Lower lobe of right lung (tissue), 2 donors: ENCODE measurements at regions not wholly inside any gene's neighbourhood (a gene's known extent, or its start where the extent isn't known, plus 50 kb on each side); places are given as distances from the start of the nearest gene placed in this dataset.

ENCODE experiments used
- ATAC-seq, 2 donors: fragments of 200-7000 bp; cut with Tn5 transposase; one replicate each; pipeline ENCODE4 v1.9.1; 2020 to 2022; ENCODE audit warnings: mild to moderate bottlenecking in 2 of 2, moderate library complexity in 2 of 2
- DNase-seq: peaks from one replicate; pipeline ENCODE4 v3.0.0-alpha.2; 2020
- H3K27ac ChIP-seq: fragments of 200-600 bp; one replicate; pipeline ENCODE4 v1.8.0; 2022
- H3K27me3 ChIP-seq: fragments of 200-600 bp; one replicate; pipeline ENCODE4 v1.8.0; 2022; ENCODE audit warnings: low read depth
- H3K36me3 ChIP-seq: fragments of 200-600 bp; one replicate; pipeline ENCODE4 v1.8.0; 2022; ENCODE audit warnings: mild to moderate bottlenecking
- H3K4me1 ChIP-seq: fragments of 200-600 bp; one replicate; pipeline ENCODE4 v1.8.0; 2022
- H3K4me3 ChIP-seq: fragments of 200-600 bp; one replicate; pipeline ENCODE4 v1.8.0; 2022; ENCODE audit warnings: mild to moderate bottlenecking
- H3K9me3 ChIP-seq: fragments of 200-600 bp; one replicate; pipeline ENCODE4 v1.8.0; 2022
- intact Hi-C: fragments of 100-400 bp; cut with DNase I; formaldehyde crosslinking; loops from one replicate; pipeline ENCODE4 v1.11.0; 2022
- TF ChIP-seq, protein P1 (sequence below): fragments of 200-600 bp; IDR thresholded peaks from one replicate; pipeline ENCODE4 v1.8.0; 2022; ENCODE audit warnings: antibody characterized with exemption, mild to moderate bottlenecking
- donor health status: DM: no; HTN: yes; CAD: no; lungs with severe emphysema.

DNA sequence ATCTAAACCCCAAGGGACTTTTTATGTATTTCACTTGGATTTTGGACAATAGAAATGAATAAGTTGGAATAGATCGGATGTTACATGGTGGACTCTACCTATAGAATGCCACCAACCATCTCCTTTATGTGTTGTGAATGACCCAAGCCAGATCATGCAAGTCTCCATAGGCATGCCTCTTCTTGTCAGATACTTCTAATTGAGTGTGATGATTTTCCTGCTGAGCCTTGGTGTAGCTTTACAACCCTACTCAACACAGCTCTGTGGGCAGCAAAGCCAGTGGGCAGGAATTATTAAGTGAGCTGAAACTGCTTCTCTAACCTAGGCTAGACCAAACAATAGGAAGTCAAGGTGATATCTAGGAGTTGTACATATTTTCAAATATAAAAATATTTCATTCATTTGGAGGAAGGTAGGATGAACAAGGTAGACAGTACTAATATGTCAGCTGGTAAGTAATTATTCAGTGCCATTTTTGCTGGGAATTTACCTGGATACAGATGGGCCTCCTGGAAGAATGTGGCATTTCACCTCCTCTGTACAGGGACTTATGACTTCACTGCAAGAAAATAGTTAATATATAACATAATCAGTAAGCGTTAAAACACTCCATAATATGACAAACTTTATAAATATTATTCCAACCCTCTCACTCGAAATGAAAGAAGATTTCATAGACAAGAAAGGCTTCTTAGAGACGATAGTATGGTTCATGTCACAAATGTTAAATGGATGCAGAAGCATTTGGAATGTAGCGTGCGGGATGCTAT is 298.0 kb upstream of the FAT1 start:
- no peak overlapping the region for H3K4me3 ChIP-seq
- no peak overlapping the region for H3K27ac ChIP-seq
- no peaks in the 10 kb centered on the region for H3K36me3 ChIP-seq
- H3K4me1 ChIP-seq, result no peaks in the 10 kb centered on the region
- ATAC-seq (no peak), DNase-seq (no peak)
- H3K9me3 ChIP-seq, result no peaks in the 10 kb centered on the region
- intact Hi-C loops, result no loop called here
- TF ChIP-seq, protein P1, sequence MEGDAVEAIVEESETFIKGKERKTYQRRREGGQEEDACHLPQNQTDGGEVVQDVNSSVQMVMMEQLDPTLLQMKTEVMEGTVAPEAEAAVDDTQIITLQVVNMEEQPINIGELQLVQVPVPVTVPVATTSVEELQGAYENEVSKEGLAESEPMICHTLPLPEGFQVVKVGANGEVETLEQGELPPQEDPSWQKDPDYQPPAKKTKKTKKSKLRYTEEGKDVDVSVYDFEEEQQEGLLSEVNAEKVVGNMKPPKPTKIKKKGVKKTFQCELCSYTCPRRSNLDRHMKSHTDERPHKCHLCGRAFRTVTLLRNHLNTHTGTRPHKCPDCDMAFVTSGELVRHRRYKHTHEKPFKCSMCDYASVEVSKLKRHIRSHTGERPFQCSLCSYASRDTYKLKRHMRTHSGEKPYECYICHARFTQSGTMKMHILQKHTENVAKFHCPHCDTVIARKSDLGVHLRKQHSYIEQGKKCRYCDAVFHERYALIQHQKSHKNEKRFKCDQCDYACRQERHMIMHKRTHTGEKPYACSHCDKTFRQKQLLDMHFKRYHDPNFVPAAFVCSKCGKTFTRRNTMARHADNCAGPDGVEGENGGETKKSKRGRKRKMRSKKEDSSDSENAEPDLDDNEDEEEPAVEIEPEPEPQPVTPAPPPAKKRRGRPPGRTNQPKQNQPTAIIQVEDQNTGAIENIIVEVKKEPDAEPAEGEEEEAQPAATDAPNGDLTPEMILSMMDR, result no peak
- H3K27me3 ChIP-seq, result no peaks in the 10 kb centered on the region

DNA sequence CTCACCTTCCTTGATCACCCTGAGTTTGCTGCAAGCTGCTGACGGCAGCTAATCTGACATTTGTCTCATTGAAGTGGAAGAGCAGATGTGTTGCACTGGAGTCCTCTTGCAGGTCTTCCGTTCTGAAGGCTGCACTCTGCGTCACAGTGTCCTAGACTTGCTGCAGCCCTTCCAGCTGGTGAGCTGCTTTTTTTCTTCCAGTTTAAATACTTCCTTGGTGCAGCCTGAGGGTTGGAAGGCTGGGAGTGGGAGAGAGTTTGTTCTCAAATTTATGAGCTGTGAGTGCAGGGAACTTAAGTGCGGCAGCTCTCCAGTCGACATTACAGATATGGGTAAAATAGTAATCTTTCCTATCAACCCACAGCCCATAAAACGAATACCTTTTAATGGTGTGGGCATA is 303.6 kb upstream of the FAT1 start:
- H3K9me3 ChIP-seq, result no peaks in the 10 kb centered on the region
- DNase-seq (no peak), ATAC-seq (no peak)
- TF ChIP-seq, protein P1, result no peak
- no peaks in the 10 kb centered on the region for H3K4me1 ChIP-seq
- no peak overlapping the region for H3K4me3 ChIP-seq
- H3K36me3 ChIP-seq, result no peaks in the 10 kb centered on the region
- no peaks in the 10 kb centered on the region for H3K27me3 ChIP-seq
- H3K27ac ChIP-seq, result no peak overlapping the region
- intact Hi-C loops, result no loop called here

DNA sequence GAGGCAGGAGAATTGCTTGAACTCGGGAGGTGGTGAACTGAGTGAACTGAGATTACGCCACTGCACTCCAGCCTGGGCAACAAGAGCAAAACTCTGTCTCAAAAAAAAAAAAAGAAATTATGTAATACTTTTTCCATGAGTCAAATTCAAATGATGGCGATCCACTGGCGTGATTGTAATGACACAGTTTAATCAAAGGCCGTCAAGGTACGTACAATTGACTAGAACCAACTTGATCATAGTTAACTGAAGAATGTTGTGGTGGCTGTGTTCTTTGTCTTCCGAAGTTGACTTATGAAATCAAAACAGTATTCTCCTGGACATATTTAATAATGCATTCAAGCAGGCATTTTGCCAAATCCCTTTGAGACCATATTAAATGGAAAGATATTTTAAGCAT is 318.6 kb upstream of the FAT1 start:
- no peak for ATAC-seq
- no peak overlapping the region for H3K4me3 ChIP-seq
- TF ChIP-seq, protein P1, result no peak
- H3K27ac ChIP-seq, result no peak overlapping the region
- intact Hi-C loops, result no loop called here
- no peaks in the 10 kb centered on the region for H3K36me3 ChIP-seq
- no peak for DNase-seq
- no peaks in the 10 kb centered on the region for H3K9me3 ChIP-seq
- H3K4me1 ChIP-seq, result no peaks in the 10 kb centered on the region
- no peaks in the 10 kb centered on the region for H3K27me3 ChIP-seq

DNA sequence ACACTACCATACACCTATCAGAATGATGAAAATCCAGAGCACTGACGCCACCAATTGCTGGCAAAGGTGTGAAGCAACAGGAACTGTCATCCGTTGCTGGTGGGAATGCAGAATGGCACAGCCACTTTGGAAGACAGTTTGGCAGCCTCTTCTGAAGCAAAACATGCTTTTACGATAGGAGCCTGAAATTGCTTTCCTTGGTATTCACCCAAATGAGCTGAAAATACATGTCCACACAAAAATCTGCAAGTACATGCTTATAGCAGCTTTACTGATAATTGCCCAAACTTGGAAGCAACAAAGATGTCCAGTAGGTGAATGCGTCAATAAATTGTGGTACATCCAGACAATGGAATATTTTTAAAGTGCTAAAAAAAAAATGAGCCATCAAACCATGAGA is 322.8 kb upstream of the FAT1 start:
- intact Hi-C loops, result no loop called here

DNA sequence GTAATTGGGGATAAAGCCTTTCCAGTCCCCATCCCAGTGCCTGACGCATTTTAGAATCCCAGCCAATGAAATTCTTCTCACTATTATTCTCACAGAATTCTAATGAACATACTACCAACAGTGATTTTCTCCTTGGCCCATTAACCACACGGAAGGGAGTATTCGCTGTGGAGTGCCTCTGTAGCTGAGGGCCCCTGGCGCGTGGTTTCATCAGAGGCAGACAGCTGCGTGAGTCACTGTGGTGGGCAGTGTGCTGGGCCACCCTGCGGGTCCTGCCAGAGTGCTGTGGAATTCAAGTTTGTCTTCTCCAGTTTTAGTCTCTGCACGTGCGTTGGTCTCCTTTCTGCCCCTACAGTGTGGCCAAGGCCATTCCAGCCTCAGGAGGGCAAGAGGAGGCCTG is 335.4 kb upstream of the FAT1 start:
- no peaks in the 10 kb centered on the region for H3K4me1 ChIP-seq
- H3K36me3 ChIP-seq, result no peaks in the 10 kb centered on the region
- H3K27ac ChIP-seq, result no peak overlapping the region
- H3K27me3 ChIP-seq, result no peaks in the 10 kb centered on the region
- TF ChIP-seq, protein P1, result no peak
- no peak overlapping the region for H3K4me3 ChIP-seq
- ATAC-seq (no peak), DNase-seq (no peak)
- H3K9me3 ChIP-seq, result no peaks in the 10 kb centered on the region
- intact Hi-C loops, result no loop called here

More for the DNA sequence above, 322.8 kb upstream of the FAT1 start:
- H3K36me3 ChIP-seq, result no peaks in the 10 kb centered on the region
- H3K4me1 ChIP-seq, result no peaks in the 10 kb centered on the region
- TF ChIP-seq, protein P1, result no peak
- no peaks in the 10 kb centered on the region for H3K9me3 ChIP-seq
- H3K4me3 ChIP-seq, result no peak overlapping the region
- no peak overlapping the region for H3K27ac ChIP-seq
- DNase-seq (no peak), ATAC-seq (no peak)
- no peaks in the 10 kb centered on the region for H3K27me3 ChIP-seq
